ENCODE measurements at regions not wholly inside any gene's neighbourhood (a gene's known extent, or its start where the extent isn't known, plus 50 kb on each side); places are given as distances from the start of the nearest gene placed in this dataset.

DNA sequence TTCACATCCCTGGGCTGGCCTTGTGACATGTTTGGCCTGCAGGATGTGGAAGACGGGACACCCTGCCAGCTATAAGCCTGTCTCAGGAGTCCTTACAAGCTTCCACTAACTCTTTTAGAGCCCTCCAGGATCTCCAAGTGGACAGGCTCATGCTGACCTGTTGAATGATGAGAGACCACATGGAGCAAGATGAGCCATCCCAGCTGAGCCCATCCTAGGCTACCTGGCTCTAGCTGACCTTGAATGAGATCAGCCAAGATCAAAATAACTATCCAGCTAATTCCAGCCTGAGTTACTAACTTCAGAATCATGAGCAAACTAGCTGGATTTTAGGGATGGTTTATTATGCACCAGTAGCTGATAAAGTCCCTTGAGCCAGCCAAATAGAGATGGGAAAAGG, 169.5 kb downstream of the TFAP2C start:
- H3K36me3 Mint-ChIP-seq (ENCODE audit: unreplicated experiment): peaks cover 10% of the 10 kb centered on the region
- no peak overlapping the region for H3K27ac Mint-ChIP-seq (ENCODE audit: unreplicated experiment)
- peaks cover 7% of the 10 kb centered on the region for H3K4me1 Mint-ChIP-seq (ENCODE audit: low read depth, unreplicated experiment)
- H3K4me3 Mint-ChIP-seq (ENCODE audit: unreplicated experiment): no peak overlapping the region
- peaks cover 2% of the 10 kb centered on the region for H3K9me3 Mint-ChIP-seq (ENCODE audit: unreplicated experiment)
- H3K27me3 Mint-ChIP-seq (ENCODE audit: unreplicated experiment): no peaks in the 10 kb centered on the region
- no peak for DNase-seq
- TF ChIP-seq, protein P1, sequence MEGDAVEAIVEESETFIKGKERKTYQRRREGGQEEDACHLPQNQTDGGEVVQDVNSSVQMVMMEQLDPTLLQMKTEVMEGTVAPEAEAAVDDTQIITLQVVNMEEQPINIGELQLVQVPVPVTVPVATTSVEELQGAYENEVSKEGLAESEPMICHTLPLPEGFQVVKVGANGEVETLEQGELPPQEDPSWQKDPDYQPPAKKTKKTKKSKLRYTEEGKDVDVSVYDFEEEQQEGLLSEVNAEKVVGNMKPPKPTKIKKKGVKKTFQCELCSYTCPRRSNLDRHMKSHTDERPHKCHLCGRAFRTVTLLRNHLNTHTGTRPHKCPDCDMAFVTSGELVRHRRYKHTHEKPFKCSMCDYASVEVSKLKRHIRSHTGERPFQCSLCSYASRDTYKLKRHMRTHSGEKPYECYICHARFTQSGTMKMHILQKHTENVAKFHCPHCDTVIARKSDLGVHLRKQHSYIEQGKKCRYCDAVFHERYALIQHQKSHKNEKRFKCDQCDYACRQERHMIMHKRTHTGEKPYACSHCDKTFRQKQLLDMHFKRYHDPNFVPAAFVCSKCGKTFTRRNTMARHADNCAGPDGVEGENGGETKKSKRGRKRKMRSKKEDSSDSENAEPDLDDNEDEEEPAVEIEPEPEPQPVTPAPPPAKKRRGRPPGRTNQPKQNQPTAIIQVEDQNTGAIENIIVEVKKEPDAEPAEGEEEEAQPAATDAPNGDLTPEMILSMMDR (IDR thresholded peaks at IDR 0.05; ENCODE audit: partially characterized antibody, unreplicated experiment): no peak

DNA sequence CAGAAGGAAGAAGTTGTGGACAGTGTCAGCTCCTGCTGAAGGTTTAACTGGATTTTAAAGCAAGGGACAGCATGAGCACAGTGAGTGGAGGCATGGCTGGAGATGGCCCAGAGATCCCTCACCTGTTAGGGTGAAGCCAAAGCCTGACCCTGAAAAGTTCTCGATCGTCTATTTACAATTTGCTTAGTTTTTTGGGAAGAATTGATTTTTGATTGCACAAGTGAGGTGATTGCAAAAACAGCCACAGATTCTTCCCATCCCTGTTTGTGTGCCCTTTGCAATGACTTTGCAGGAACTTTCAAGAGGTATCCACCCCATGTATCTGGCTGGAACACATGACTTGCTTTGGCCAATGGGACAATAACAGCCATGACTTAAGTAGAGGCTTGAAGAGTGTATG, 170.1 kb downstream of the TFAP2C start:
- no peak overlapping the region for H3K4me3 Mint-ChIP-seq (ENCODE audit: unreplicated experiment)
- H3K27ac Mint-ChIP-seq (ENCODE audit: unreplicated experiment): no peak overlapping the region
- H3K9me3 Mint-ChIP-seq (ENCODE audit: unreplicated experiment): peaks cover 2% of the 10 kb centered on the region
- no peak for DNase-seq
- peaks cover 10% of the 10 kb centered on the region for H3K36me3 Mint-ChIP-seq (ENCODE audit: unreplicated experiment)
- H3K27me3 Mint-ChIP-seq (ENCODE audit: unreplicated experiment): no peaks in the 10 kb centered on the region
- TF ChIP-seq, protein P1 (IDR thresholded peaks at IDR 0.05; ENCODE audit: partially characterized antibody, unreplicated experiment): no peak
- peaks cover 7% of the 10 kb centered on the region for H3K4me1 Mint-ChIP-seq (ENCODE audit: low read depth, unreplicated experiment)

DNA sequence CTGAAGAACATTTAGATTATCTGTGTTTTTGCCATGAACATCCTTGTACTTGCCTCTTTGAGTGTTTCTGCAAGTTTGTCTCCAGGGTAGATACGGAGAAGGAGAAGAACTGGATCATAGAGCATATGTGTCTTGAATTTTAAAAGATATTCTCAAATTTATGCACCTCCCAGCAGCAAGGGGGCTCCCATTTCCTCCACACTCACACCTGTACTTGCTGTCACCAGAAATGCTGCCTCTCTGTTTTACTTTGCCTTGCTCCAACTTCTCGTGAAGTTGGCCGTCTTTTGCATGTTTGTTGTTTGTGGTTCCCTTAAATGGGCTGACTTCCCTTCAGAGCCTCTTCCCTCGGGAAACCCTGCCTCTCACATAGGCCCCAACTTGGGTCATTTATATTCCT, 171.0 kb downstream of the TFAP2C start:
- Mint-ChIP-seq H3K4me1 (ENCODE audit: low read depth, unreplicated experiment) (peaks cover 7% of the 10 kb centered on the region), H3K4me3 (ENCODE audit: unreplicated experiment) (no peak overlapping the region), H3K27ac (ENCODE audit: unreplicated experiment) (no peak overlapping the region), H3K27me3 (ENCODE audit: unreplicated experiment) (no peaks in the 10 kb centered on the region), H3K9me3 (ENCODE audit: unreplicated experiment) (peaks cover 2% of the 10 kb centered on the region), H3K36me3 (ENCODE audit: unreplicated experiment) (peaks cover 10% of the 10 kb centered on the region)
- DNase-seq: no peak
- TF ChIP-seq, protein P1 (IDR thresholded peaks at IDR 0.05; ENCODE audit: partially characterized antibody, unreplicated experiment): no peak

DNA sequence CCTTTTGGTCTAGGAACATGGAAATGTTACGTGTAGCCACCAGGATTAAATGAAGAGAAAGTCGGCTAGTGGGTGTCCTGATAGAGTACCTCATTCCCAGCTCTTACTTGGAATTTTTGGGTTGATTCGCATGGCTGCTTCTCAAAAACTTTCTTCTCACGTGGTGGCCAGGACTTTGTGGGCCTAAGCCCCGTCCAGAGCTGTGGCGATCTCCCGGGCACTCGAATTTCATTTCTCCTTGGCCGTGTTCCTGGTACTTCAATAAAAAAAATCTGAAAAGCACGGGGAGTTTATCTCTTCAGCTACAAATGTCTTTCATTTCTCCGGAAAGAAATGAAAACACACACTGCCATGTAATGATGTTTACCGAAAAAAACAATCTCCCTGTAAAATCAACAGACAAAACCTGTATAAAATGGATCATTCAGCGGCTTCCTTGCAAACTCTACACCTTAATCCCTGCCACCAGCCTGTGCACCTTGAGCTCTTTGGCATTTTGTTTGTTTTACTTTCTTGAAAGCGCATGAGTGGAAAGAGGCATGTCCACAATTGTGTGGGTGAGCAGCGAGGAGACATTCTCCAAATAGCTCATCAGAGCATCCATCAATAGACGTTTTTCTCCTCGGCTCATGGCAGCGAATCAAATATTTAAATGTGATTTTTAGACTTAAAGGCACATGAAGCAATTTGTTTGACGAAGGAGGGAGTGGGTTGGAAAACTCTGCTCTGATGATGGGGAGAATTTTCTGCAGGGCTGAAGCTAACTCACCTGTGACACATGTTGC, 173.1 kb downstream of the TFAP2C start:
- H3K27ac Mint-ChIP-seq (ENCODE audit: unreplicated experiment): no peak overlapping the region
- H3K4me3 Mint-ChIP-seq (ENCODE audit: unreplicated experiment): no peak overlapping the region
- H3K36me3 Mint-ChIP-seq (ENCODE audit: unreplicated experiment): peaks cover 10% of the 10 kb centered on the region
- no peaks in the 10 kb centered on the region for H3K27me3 Mint-ChIP-seq (ENCODE audit: unreplicated experiment)
- TF ChIP-seq, protein P1 (IDR thresholded peaks at IDR 0.05; ENCODE audit: partially characterized antibody, unreplicated experiment): no peak
- peaks cover 2% of the 10 kb centered on the region for H3K9me3 Mint-ChIP-seq (ENCODE audit: unreplicated experiment)
- H3K4me1 Mint-ChIP-seq (ENCODE audit: low read depth, unreplicated experiment): peaks cover 9% of the 10 kb centered on the region
- DNase-seq: no peak

DNA sequence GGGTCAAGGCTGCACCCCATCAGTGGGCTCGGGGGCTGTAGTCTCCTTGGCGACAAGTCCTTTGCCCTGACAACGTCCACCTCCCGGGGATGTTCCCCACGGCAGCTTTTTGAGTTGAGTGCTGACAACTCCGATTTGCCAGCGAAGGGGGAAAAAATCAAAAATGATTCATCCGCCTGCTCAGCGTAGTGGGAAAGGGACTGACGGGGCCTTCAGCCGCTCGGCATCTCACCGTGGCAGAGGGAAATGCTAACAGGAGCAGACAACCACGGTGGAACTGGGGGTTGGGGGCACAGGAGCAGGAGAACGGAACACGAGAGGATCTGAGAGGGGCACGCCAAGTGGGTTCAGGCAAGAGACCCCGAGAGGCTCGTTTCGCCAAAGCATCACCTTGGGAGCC, 173.7 kb downstream of the TFAP2C start:
- TF ChIP-seq, protein P1 (IDR thresholded peaks at IDR 0.05; ENCODE audit: partially characterized antibody, unreplicated experiment): no peak
- H3K4me1 Mint-ChIP-seq (ENCODE audit: low read depth, unreplicated experiment): peaks cover 12% of the 10 kb centered on the region
- no peak for DNase-seq
- H3K27me3 Mint-ChIP-seq (ENCODE audit: unreplicated experiment): peaks cover 3% of the 10 kb centered on the region
- H3K9me3 Mint-ChIP-seq (ENCODE audit: unreplicated experiment): peaks cover 2% of the 10 kb centered on the region
- H3K27ac Mint-ChIP-seq (ENCODE audit: unreplicated experiment): no peak overlapping the region
- H3K36me3 Mint-ChIP-seq (ENCODE audit: unreplicated experiment): peaks cover 10% of the 10 kb centered on the region
- no peak overlapping the region for H3K4me3 Mint-ChIP-seq (ENCODE audit: unreplicated experiment)

Measured in glutamatergic neuron (in vitro differentiated cells).